Panc1 (cell line): ENCODE measurements at regions not wholly inside any gene's neighbourhood (a gene's known extent, or its start where the extent isn't known, plus 50 kb on each side); places are given as distances from the start of the nearest gene placed in this dataset.
A peak's percentile ranks its signal among the peaks of the same experiment; 100 is the strongest.

ENCODE experiments used
- ATAC-seq: fragments of 200-7000 bp; cut with Tn5 transposase; 2 replicates; pipeline ENCODE4 v1.9.1; 2020; ENCODE audit warnings: mild to moderate bottlenecking, moderate library complexity
- BruUV-seq: library from RNA; stranded (reverse); fragments of 400-500 nt; replicated peaks from 2 replicates; lab custom pipeline; 2021; lab: Mats Ljungman, UMichigan
- CTCF ChIA-PET: fragments of 300-600 bp; sonication (Branson Sonifier 250); formaldehyde crosslinking; loops from one replicate; lab custom pipeline; 2022; ENCODE audit warnings: antibody characterized with exemption; lab: Charles Lee
- POLR2A ChIA-PET: fragments of 300-600 bp; sonication (Branson Sonifier 250); formaldehyde crosslinking; loops from one replicate; lab custom pipeline; 2022; ENCODE audit warnings: antibody characterized with exemption; lab: Charles Lee
- DNase-seq: peaks from one replicate; pipeline ENCODE4 v3.0.0-alpha.2; 2010; ENCODE audit warnings: low read depth, low spot score
- H3K27ac ChIP-seq: 2 replicates; pipeline ENCODE4 v1.5.1; 2011; ENCODE audit warnings: mild to moderate bottlenecking, low read length, inconsistent platforms
- H3K27me3 ChIP-seq: fragments of 200-500 bp; sonication (Bioruptor generic); 2 replicates; pipeline ENCODE4 v1.6.0; 2014; ENCODE audit warnings: low read length, inconsistent platforms; ENCODE audit not compliant: control insufficient read depth, insufficient read depth
- H3K36me3 ChIP-seq: fragments of 200-500 bp; sonication (Bioruptor generic); 2 replicates; pipeline ENCODE4 v1.5.1; 2014; ENCODE audit warnings: inconsistent platforms, mild to moderate bottlenecking, low read length, moderate library complexity; ENCODE audit not compliant: control insufficient read depth, insufficient read depth
- H3K4me1 ChIP-seq: 2 replicates; pipeline ENCODE4 v1.5.1; 2011; ENCODE audit warnings: inconsistent platforms, mild to moderate bottlenecking, low read length, moderate library complexity; ENCODE audit not compliant: control insufficient read depth, insufficient read depth
- H3K4me3 ChIP-seq, 2 experiments: 2 replicates each; pipeline ENCODE4 v1.5.1; 2011 to 2012; ENCODE audit warnings: low read depth in 2 of 2, low read length in 2 of 2, mild to moderate bottlenecking in 2 of 2, inconsistent platforms in 1 of 2, moderate library complexity in 1 of 2
- H3K9me3 ChIP-seq: fragments of 200-500 bp; sonication (Bioruptor generic); 2 replicates; pipeline ENCODE4 v1.5.1; 2014; ENCODE audit warnings: low read depth, mild to moderate bottlenecking, inconsistent platforms, low read length, moderate library complexity; ENCODE audit not compliant: control insufficient read depth, insufficient read depth
- CTCF ChIP-seq: fragments of 450-650 bp; IDR thresholded peaks from 2 replicates; pipeline ENCODE4 v1.5.1; 2017; ENCODE audit warnings: mild to moderate bottlenecking
- POLR2AphosphoS5 ChIP-seq: IDR thresholded peaks from 2 replicates; pipeline ENCODE4 v1.6.1; 2012; ENCODE audit warnings: mild to moderate bottlenecking, low read depth, low read length, moderate library complexity
- REST ChIP-seq, 2 experiments: IDR thresholded peaks; 2 replicates each; pipeline ENCODE4 v1.6.1; 2011 to 2012; ENCODE audit warnings: low read depth in 2 of 2, control low read depth in 1 of 2, low read length in 1 of 2, mild to moderate bottlenecking in 1 of 2, moderate library complexity in 1 of 2; ENCODE audit not compliant: insufficient read depth in 1 of 2
- SIN3A ChIP-seq: IDR thresholded peaks from 2 replicates; pipeline ENCODE4 v1.6.1; 2012; ENCODE audit warnings: low read depth, mild to moderate bottlenecking, low read length, moderate library complexity, borderline replicate concordance; ENCODE audit not compliant: insufficient read depth
- TCF7L2 ChIP-seq: IDR thresholded peaks from 2 replicates; pipeline ENCODE4 v1.6.1; 2011; ENCODE audit warnings: mild to moderate bottlenecking, low read depth, low read length, inconsistent platforms
- in situ Hi-C: cut with HindIII; loops from 2 replicates; pipeline ENCODE4 v1.10.0; 2016; ENCODE audit warnings: low sequenced_read_pairs, low pct_unique_long_range_greater_than_20kb
- intact Hi-C: fragments of 100-400 bp; cut with micrococcal nuclease; formaldehyde crosslinking; loops from one replicate; pipeline ENCODE4 v1.10.0; 2022; ENCODE audit not compliant: unreplicated experiment

GRCh38 chr5:13250464-13251291 is 693.8 kb downstream of the DNAH5 start:
- BruUV-seq, result no TSS peak
- H3K27me3 ChIP-seq, result no peaks in the 10 kb centered on the region
- TF ChIP-seq REST (IDR thresholded peaks at IDR 0.05; ENCODE audit: insufficient read depth in 1 of 2, low read depth in 2 of 2, low read length in 1 of 2), result no peak
- TF ChIP-seq CTCF, result peak; percentile 69
- TF ChIP-seq TCF7L2, result no peak
- no peak for TF ChIP-seq POLR2AphosphoS5
- ChIA-PET CTCF (interaction anchor here (0.6 kb wide), 1 partner anchor 703 kb away, joined by 3 read pairs; no protein-coding TSS in a partner anchor), POLR2A (no interaction called here)
- peak; percentile 15 for DNase-seq
- no peak overlapping the region for H3K27ac ChIP-seq
- no peak overlapping the region for H3K4me3 ChIP-seq
- no peaks in the 10 kb centered on the region for H3K9me3 ChIP-seq
- intact Hi-C loops, result no loop called here
- no peak for ATAC-seq
- H3K4me1 ChIP-seq, result no peaks in the 10 kb centered on the region
- H3K36me3 ChIP-seq, result no peaks in the 10 kb centered on the region
- in situ Hi-C loops, result no loop called here

GRCh38 chr5:13249854-13250253 is 694.6 kb downstream of the DNAH5 start:
- H3K36me3 ChIP-seq, result no peaks in the 10 kb centered on the region
- ChIA-PET POLR2A (no interaction called here), CTCF (no interaction called here)
- ATAC-seq (no peak), DNase-seq (no peak)
- H3K27ac ChIP-seq, result no peak overlapping the region
- intact Hi-C loops (no loop called here), in situ Hi-C loops (no loop called here)
- no peak for TF ChIP-seq SIN3A
- no peak for TF ChIP-seq REST (IDR thresholded peaks at IDR 0.05; ENCODE audit: insufficient read depth in 1 of 2, low read depth in 2 of 2, low read length in 1 of 2)
- no peak for TF ChIP-seq TCF7L2
- TF ChIP-seq CTCF, result no peak
- H3K4me1 ChIP-seq, result no peaks in the 10 kb centered on the region
- H3K27me3 ChIP-seq, result no peaks in the 10 kb centered on the region
- no peaks in the 10 kb centered on the region for H3K9me3 ChIP-seq
- no peak overlapping the region for H3K4me3 ChIP-seq
- BruUV-seq, result no TSS peak
